NCI-H2081 treated with DMSO at 0.1 percent for 48 hours (cell line): ENCODE measurements at regions not wholly inside any gene's neighbourhood (a gene's known extent, or its start where the extent isn't known, plus 50 kb on each side); places are given as distances from the start of the nearest gene placed in this dataset.

Experiments used
- DNase-seq: peaks from one replicate; lab custom pipeline; 2025; lab: John Stamatoyannopoulos, UW

GRCh38 chr18:8536922-8537321, 72.3 kb upstream of the RAB12 start:
- no peak for DNase-seq

DNA sequence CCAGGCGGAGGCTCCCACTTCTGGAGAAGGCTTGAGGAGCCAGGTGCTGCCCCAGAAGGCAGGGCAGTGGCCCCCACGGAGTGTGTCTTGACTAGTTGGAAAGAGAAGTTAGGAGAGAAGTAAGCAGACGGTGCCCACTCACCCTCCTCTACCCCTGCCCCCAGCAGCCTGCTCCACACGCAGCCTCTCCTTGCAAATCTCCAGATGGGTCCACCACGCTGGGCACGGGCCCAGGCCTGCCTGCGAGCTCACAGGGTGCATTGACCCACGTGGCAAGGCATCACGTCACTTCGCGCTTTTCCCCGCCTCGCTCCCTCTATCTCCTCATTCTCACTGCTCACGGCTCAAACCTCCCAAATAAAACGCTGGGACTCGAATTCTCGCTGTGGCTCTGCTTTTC, 71.8 kb upstream of the RAB12 start:
- DNase-seq, result no peak

DNA sequence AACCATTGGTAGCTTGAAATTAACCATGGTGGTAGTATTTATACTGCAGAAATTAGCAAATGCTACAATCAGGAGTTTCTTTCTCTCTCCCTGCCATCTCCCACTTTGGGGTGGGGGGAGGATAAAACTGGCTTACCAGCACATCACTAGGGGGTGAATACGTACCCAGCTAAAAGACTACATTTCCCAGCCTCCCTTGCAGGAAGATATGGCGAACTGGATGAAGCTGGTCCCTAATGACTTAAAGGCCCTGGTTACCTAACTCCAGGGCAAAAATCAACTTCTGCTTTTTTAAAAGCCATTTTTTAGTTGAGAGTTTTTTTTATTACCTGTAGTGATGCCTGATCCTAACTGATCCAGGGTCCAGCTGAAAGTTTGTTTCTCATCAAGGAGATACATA, 70.3 kb upstream of the RAB12 start:
- DNase-seq, result no peak

DNA sequence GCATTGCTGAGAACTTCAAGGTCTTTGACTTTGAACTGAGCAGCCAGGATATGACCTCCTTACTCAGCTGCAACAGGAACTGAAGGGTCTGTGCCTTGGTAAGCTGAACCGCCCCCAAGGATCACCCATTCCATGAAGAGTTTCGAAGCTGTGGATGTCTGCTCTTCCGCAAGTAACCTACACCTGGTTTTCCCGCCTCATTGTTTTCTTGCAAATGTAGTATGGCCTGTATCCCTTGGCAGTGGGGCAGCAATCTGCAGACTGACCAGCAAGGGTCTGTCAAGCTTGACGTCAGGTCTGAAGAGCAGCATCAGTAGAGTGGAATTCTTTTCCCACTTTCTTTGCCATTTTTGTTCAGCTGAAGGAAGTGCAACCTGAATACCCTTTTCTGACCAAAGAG, 62.6 kb upstream of the RAB12 start:
- no peak for DNase-seq

GRCh38 chr18:8548186-8548585, 61.1 kb upstream of the RAB12 start:
- no peak for DNase-seq

DNA sequence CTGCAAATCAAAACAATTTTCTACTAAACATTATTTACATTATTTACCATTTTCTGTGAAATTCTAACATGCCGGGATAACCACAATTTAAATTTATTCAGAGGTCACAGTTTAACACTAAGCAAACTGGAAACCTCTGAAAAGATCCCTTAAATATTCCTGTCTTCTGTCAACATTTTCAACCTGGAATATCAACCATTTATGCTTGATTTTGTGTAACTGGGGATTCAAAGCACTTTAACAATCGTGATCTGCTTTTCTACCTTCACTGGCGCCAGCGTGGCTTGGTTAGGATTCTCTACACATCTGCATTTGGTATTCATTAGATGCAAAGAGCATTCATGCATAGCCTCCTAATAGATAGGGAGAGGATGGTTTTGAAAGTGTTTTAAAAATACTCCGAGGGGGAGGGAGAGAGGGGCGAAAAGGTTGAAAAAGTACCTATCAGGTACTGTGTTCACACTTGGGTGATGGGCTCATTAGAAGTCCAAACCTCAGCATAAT, 59.9 kb upstream of the RAB12 start:
- no peak for DNase-seq

- DNase-seq, result no peak
Measured at GRCh38 chr18:8552151-8552550, 57.1 kb upstream of the RAB12 start.

DNA sequence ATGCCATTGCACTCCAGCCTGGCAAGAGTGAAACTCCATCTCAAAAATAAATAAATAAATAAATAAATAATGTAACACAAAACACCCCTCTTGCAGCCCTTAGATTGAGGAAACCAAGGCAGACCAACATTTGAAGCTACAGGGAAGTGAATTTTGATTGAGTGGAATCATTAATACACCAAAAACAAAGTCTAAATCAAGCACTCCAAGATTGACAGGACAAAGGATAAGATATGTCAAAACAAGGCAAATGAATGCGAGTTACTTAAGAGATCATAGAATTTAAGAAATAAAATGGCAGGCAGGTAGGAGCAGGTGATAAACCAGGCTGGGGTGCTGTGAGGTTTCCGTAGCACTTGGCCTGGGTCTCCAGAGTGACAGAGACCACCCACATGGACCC, 54.9 kb upstream of the RAB12 start:
- no peak for DNase-seq

GRCh38 chr18:8556424-8556823, 52.8 kb upstream of the RAB12 start:
- DNase-seq, result no peak
